ENCODE measurements at regions not wholly inside any gene's neighbourhood (a gene's known extent, or its start where the extent isn't known, plus 50 kb on each side); places are given as distances from the start of the nearest gene placed in this dataset.

DNA sequence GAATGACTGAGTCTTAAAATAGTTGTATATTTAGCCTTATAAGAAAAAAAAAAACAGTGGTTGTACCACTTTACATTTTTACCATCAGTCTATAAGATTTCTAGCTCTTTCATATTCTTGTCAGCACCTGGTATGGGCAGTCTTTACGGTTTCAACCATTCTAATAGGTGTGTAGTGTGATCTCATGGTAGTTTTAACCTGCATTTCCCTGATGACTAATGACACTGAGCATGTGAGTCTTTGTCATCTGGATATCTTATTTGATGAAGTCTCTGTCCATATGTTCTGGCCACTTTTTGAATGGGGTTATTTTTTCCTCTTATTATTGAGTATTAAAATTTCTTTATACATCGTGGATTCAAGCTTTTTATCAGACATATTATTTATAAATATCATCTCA, 365.3 kb upstream of the IGFBP3 start:
- H3K27me3 ChIP-seq (ENCODE audit: insufficient read depth): no peaks in the 10 kb centered on the region
- DNase-seq (ENCODE audit: low spot score) (no peak), ATAC-seq (no peak)
- H4K20me1 ChIP-seq (replicated peaks; ENCODE audit: insufficient read depth): no peaks in the 10 kb centered on the region
- Mint-ChIP-seq H3K4me3 (no peak overlapping the region), H3K4me1 (peaks cover 29% of the 10 kb centered on the region), H3K27ac (no peak overlapping the region), H3K9me3 (no peaks in the 10 kb centered on the region), H3K27me3 (ENCODE audit: insufficient read depth, low read depth, poor library complexity) (no peaks in the 10 kb centered on the region), H3K36me3 (ENCODE audit: low read depth) (no peaks in the 10 kb centered on the region)
- H2AFZ ChIP-seq: no peak overlapping the region
- H3K27ac ChIP-seq (ENCODE audit: low read depth): no peak overlapping the region
- no peaks in the 10 kb centered on the region for H3F3A ChIP-seq (replicated peaks; ENCODE audit: low read depth)
- H3K36me3 ChIP-seq (ENCODE audit: insufficient read depth): no peaks in the 10 kb centered on the region
- no peak overlapping the region for H3K4me3 ChIP-seq
- no peaks in the 10 kb centered on the region for H3K9me2 ChIP-seq (ENCODE audit: insufficient read depth)
- no peak for TF ChIP-seq EZH2phosphoT487 (IDR thresholded peaks at IDR 0.05; ENCODE audit: unreplicated experiment)
- TF ChIP-seq ZNF331 (CRISPR knock-in tag; IDR thresholded peaks at IDR 0.05; ENCODE audit: low read depth): no peak
- TF ChIP-seq, protein P1, sequence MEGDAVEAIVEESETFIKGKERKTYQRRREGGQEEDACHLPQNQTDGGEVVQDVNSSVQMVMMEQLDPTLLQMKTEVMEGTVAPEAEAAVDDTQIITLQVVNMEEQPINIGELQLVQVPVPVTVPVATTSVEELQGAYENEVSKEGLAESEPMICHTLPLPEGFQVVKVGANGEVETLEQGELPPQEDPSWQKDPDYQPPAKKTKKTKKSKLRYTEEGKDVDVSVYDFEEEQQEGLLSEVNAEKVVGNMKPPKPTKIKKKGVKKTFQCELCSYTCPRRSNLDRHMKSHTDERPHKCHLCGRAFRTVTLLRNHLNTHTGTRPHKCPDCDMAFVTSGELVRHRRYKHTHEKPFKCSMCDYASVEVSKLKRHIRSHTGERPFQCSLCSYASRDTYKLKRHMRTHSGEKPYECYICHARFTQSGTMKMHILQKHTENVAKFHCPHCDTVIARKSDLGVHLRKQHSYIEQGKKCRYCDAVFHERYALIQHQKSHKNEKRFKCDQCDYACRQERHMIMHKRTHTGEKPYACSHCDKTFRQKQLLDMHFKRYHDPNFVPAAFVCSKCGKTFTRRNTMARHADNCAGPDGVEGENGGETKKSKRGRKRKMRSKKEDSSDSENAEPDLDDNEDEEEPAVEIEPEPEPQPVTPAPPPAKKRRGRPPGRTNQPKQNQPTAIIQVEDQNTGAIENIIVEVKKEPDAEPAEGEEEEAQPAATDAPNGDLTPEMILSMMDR (conservative IDR thresholded peaks at IDR 0.05; ENCODE audit: low read depth in 2 of 2): no peak
- TF ChIP-seq EZH2 (IDR thresholded peaks at IDR 0.05; ENCODE audit: low read depth, unreplicated experiment): no peak
- no peak for TF ChIP-seq STAT1 (IDR thresholded peaks at IDR 0.05; ENCODE audit: unreplicated experiment)
- TF ChIP-seq JUNB (IDR thresholded peaks at IDR 0.05; ENCODE audit: unreplicated experiment): no peak
- TF ChIP-seq, protein P2, sequence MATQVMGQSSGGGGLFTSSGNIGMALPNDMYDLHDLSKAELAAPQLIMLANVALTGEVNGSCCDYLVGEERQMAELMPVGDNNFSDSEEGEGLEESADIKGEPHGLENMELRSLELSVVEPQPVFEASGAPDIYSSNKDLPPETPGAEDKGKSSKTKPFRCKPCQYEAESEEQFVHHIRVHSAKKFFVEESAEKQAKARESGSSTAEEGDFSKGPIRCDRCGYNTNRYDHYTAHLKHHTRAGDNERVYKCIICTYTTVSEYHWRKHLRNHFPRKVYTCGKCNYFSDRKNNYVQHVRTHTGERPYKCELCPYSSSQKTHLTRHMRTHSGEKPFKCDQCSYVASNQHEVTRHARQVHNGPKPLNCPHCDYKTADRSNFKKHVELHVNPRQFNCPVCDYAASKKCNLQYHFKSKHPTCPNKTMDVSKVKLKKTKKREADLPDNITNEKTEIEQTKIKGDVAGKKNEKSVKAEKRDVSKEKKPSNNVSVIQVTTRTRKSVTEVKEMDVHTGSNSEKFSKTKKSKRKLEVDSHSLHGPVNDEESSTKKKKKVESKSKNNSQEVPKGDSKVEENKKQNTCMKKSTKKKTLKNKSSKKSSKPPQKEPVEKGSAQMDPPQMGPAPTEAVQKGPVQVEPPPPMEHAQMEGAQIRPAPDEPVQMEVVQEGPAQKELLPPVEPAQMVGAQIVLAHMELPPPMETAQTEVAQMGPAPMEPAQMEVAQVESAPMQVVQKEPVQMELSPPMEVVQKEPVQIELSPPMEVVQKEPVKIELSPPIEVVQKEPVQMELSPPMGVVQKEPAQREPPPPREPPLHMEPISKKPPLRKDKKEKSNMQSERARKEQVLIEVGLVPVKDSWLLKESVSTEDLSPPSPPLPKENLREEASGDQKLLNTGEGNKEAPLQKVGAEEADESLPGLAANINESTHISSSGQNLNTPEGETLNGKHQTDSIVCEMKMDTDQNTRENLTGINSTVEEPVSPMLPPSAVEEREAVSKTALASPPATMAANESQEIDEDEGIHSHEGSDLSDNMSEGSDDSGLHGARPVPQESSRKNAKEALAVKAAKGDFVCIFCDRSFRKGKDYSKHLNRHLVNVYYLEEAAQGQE (IDR thresholded peaks at IDR 0.05; ENCODE audit: unreplicated experiment): no peak
- H3K79me2 ChIP-seq (replicated peaks; ENCODE audit: insufficient read depth): no peaks in the 10 kb centered on the region
- H3K4me1 ChIP-seq (ENCODE audit: insufficient read depth): peaks cover 3% of the 10 kb centered on the region; the same call in 1 of the 2 replicates
- H3K4me2 ChIP-seq: no peak overlapping the region

DNA sequence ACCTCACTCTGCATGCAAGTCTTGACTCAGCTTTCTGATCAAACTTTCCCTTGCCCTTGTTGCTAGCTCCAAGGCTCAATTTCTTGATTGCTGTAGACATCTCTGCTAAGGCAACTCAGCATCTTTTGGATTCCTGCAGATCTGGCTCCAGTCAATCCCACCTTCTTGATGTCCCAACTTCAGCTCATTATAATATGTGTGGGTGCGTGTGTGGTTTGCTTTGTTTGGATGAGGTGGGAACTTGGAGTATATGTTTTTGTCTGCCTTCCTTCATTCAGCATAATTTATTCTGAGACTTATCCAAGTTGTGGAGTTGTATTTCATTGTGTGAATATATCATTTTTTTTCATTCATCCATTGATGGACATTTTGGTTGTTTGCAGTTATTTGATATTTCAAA, 364.8 kb upstream of the IGFBP3 start:
- Mint-ChIP-seq H3K36me3 (ENCODE audit: low read depth) (no peaks in the 10 kb centered on the region), H3K4me3 (no peak overlapping the region), H3K9me3 (no peaks in the 10 kb centered on the region), H3K27me3 (ENCODE audit: insufficient read depth, low read depth, poor library complexity) (no peaks in the 10 kb centered on the region), H3K27ac (no peak overlapping the region), H3K4me1 (peaks cover 34% of the 10 kb centered on the region)
- H3K36me3 ChIP-seq (ENCODE audit: insufficient read depth): no peaks in the 10 kb centered on the region
- DNase-seq (ENCODE audit: low spot score) (no peak), ATAC-seq (no peak)
- H2AFZ ChIP-seq: no peak overlapping the region
- H3K9me2 ChIP-seq (ENCODE audit: insufficient read depth): no peaks in the 10 kb centered on the region
- H3K4me2 ChIP-seq: no peak overlapping the region
- no peaks in the 10 kb centered on the region for H3K79me2 ChIP-seq (replicated peaks; ENCODE audit: insufficient read depth)
- H3K4me1 ChIP-seq (ENCODE audit: insufficient read depth): peaks cover 6% of the 10 kb centered on the region; the same call in 1 of the 2 replicates
- H3F3A ChIP-seq (replicated peaks; ENCODE audit: low read depth): no peaks in the 10 kb centered on the region
- H4K20me1 ChIP-seq (replicated peaks; ENCODE audit: insufficient read depth): no peaks in the 10 kb centered on the region
- no peaks in the 10 kb centered on the region for H3K27me3 ChIP-seq (ENCODE audit: insufficient read depth)
- H3K27ac ChIP-seq (ENCODE audit: low read depth): no peak overlapping the region
- H3K4me3 ChIP-seq: no peak overlapping the region
- TF ChIP-seq ZNF114 (CRISPR knock-in tag; IDR thresholded peaks at IDR 0.05): no peak
- TF ChIP-seq, protein P1 (conservative IDR thresholded peaks at IDR 0.05; ENCODE audit: low read depth in 2 of 2): no peak
